ENCODE measurements at regions not wholly inside any gene's neighbourhood (a gene's known extent, or its start where the extent isn't known, plus 50 kb on each side); places are given as distances from the start of the nearest gene placed in this dataset.

- Histone ChIP-seq H3K79me2 (ENCODE audit: control insufficient read depth, insufficient read depth, low read length) (no peaks in the 10 kb centered on the region), H3K27me3 (ENCODE audit: control insufficient read depth, insufficient read depth, low read length) (no peaks in the 10 kb centered on the region), H3K4me2 (ENCODE audit: extremely low read depth, insufficient read depth, low read length) (no peak overlapping the region), H3K4me3 (replicated peaks in 1 of 4; ENCODE audit: control extremely low read depth in 1 of 4, insufficient read depth in 1 of 4, low read depth in 3 of 4, low read length in 4 of 4) (no peak overlapping the region), H3K9me3 (ENCODE audit: control insufficient read depth, insufficient read depth, low read depth, low read length) (no peaks in the 10 kb centered on the region), H2AFZ (ENCODE audit: low read length) (no peak overlapping the region), H3K4me1 (ENCODE audit: control insufficient read depth, extremely low read depth, insufficient read depth, low read length) (no peaks in the 10 kb centered on the region), H3K36me3 (ENCODE audit: control insufficient read depth, insufficient read depth, low read length) (no peaks in the 10 kb centered on the region), H3K9ac (ENCODE audit: insufficient read depth, low read length) (no peak overlapping the region), H3K27ac (ENCODE audit: insufficient read depth, low read length) (no peak overlapping the region), H4K20me1 (ENCODE audit: control insufficient read depth, extremely low read depth, insufficient read depth, low read length) (no peaks in the 10 kb centered on the region)
- no peak for DNase-seq (ENCODE audit: low read depth in 2 of 2)
- TF ChIP-seq, protein P1, sequence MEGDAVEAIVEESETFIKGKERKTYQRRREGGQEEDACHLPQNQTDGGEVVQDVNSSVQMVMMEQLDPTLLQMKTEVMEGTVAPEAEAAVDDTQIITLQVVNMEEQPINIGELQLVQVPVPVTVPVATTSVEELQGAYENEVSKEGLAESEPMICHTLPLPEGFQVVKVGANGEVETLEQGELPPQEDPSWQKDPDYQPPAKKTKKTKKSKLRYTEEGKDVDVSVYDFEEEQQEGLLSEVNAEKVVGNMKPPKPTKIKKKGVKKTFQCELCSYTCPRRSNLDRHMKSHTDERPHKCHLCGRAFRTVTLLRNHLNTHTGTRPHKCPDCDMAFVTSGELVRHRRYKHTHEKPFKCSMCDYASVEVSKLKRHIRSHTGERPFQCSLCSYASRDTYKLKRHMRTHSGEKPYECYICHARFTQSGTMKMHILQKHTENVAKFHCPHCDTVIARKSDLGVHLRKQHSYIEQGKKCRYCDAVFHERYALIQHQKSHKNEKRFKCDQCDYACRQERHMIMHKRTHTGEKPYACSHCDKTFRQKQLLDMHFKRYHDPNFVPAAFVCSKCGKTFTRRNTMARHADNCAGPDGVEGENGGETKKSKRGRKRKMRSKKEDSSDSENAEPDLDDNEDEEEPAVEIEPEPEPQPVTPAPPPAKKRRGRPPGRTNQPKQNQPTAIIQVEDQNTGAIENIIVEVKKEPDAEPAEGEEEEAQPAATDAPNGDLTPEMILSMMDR (conservative IDR thresholded peaks at IDR 0.05 in 1 of 2, IDR thresholded peaks at IDR 0.05 in 1 of 2; ENCODE audit: low read depth in 1 of 2, low read length in 2 of 2) = no peak
- TF ChIP-seq EZH2 (IDR thresholded peaks at IDR 0.05; ENCODE audit: low read length, missing control alignments) = no peak
Observed at GRCh38 chr10:117924820-117925219, 121.9 kb downstream of the RAB11FIP2 start.

GRCh38 chr10:117925369-117925768, 121.4 kb downstream of the RAB11FIP2 start:
- Histone ChIP-seq H3K79me2 (ENCODE audit: control insufficient read depth, insufficient read depth, low read length) (no peaks in the 10 kb centered on the region), H3K4me2 (ENCODE audit: extremely low read depth, insufficient read depth, low read length) (no peak overlapping the region), H2AFZ (ENCODE audit: low read length) (no peak overlapping the region), H3K27ac (ENCODE audit: insufficient read depth, low read length) (no peak overlapping the region), H3K4me3 (replicated peaks in 1 of 4; ENCODE audit: control extremely low read depth in 1 of 4, insufficient read depth in 1 of 4, low read depth in 3 of 4, low read length in 4 of 4) (no peak overlapping the region), H3K9me3 (ENCODE audit: control insufficient read depth, insufficient read depth, low read depth, low read length) (no peaks in the 10 kb centered on the region), H3K36me3 (ENCODE audit: control insufficient read depth, insufficient read depth, low read length) (no peaks in the 10 kb centered on the region), H3K9ac (ENCODE audit: insufficient read depth, low read length) (no peak overlapping the region), H4K20me1 (ENCODE audit: control insufficient read depth, extremely low read depth, insufficient read depth, low read length) (no peaks in the 10 kb centered on the region), H3K27me3 (ENCODE audit: control insufficient read depth, insufficient read depth, low read length) (no peaks in the 10 kb centered on the region), H3K4me1 (ENCODE audit: control insufficient read depth, extremely low read depth, insufficient read depth, low read length) (no peaks in the 10 kb centered on the region)
- TF ChIP-seq EZH2 (IDR thresholded peaks at IDR 0.05; ENCODE audit: low read length, missing control alignments) = no peak
- TF ChIP-seq, protein P1 (conservative IDR thresholded peaks at IDR 0.05 in 1 of 2, IDR thresholded peaks at IDR 0.05 in 1 of 2; ENCODE audit: low read depth in 1 of 2, low read length in 2 of 2) = no peak
- DNase-seq (ENCODE audit: low read depth in 2 of 2) = no peak

DNA sequence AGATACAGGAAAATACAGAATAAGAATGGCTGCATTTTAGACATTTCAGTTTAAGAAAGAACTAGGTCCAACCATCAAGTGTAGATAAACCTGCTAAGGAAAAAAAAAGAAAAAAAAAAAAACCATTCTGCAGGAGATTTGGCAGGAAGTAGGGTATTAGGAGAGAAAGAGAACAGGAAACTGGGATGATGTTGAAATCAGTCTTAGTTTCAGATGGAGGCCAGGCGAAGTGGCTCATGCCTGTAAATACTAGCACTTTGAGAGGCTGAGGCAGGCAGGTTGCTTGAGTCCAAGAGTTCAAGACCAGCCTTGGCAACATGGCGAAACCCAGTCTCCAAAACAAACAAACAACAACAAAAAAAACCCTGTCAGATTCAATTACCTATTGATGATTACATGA, 120.2 kb downstream of the RAB11FIP2 start:
- DNase-seq (ENCODE audit: low read depth in 2 of 2) = no peak
- H2AFZ ChIP-seq (ENCODE audit: low read length) = no peak overlapping the region
- TF ChIP-seq EZH2 (IDR thresholded peaks at IDR 0.05; ENCODE audit: low read length, missing control alignments) = no peak
- TF ChIP-seq, protein P1 (conservative IDR thresholded peaks at IDR 0.05 in 1 of 2, IDR thresholded peaks at IDR 0.05 in 1 of 2; ENCODE audit: low read depth in 1 of 2, low read length in 2 of 2) = no peak
- no peaks in the 10 kb centered on the region for H3K4me1 ChIP-seq (ENCODE audit: control insufficient read depth, extremely low read depth, insufficient read depth, low read length)
- H3K27me3 ChIP-seq (ENCODE audit: control insufficient read depth, insufficient read depth, low read length) = no peaks in the 10 kb centered on the region
- no peak overlapping the region for H3K4me3 ChIP-seq (replicated peaks in 1 of 4; ENCODE audit: control extremely low read depth in 1 of 4, insufficient read depth in 1 of 4, low read depth in 3 of 4, low read length in 4 of 4)
- no peak overlapping the region for H3K27ac ChIP-seq (ENCODE audit: insufficient read depth, low read length)
- H3K79me2 ChIP-seq (ENCODE audit: control insufficient read depth, insufficient read depth, low read length) = no peaks in the 10 kb centered on the region
- no peaks in the 10 kb centered on the region for H3K36me3 ChIP-seq (ENCODE audit: control insufficient read depth, insufficient read depth, low read length)
- H4K20me1 ChIP-seq (ENCODE audit: control insufficient read depth, extremely low read depth, insufficient read depth, low read length) = no peaks in the 10 kb centered on the region
- no peak overlapping the region for H3K9ac ChIP-seq (ENCODE audit: insufficient read depth, low read length)
- no peak overlapping the region for H3K4me2 ChIP-seq (ENCODE audit: extremely low read depth, insufficient read depth, low read length)
- H3K9me3 ChIP-seq (ENCODE audit: control insufficient read depth, insufficient read depth, low read depth, low read length) = no peaks in the 10 kb centered on the region
